ENCODE measurements at regions not wholly inside any gene's neighbourhood (a gene's known extent, or its start where the extent isn't known, plus 50 kb on each side); places are given as distances from the start of the nearest gene placed in this dataset.

GRCh38 chr11:33567004-33567403, 133.6 kb downstream of the C11orf91 start:
- Histone ChIP-seq H3K9ac (replicated peaks; ENCODE audit: extremely low read depth, insufficient read depth, low read length) (no peak overlapping the region), H3K27me3 (ENCODE audit: control insufficient read depth in 2 of 2, insufficient read depth in 2 of 2, low read length in 2 of 2) (no peaks in the 10 kb centered on the region), H3K36me3 (ENCODE audit: control insufficient read depth in 2 of 2, extremely low read depth in 1 of 2, insufficient read depth in 2 of 2, low read length in 2 of 2) (no peaks in the 10 kb centered on the region), H2AFZ (ENCODE audit: low read depth, low read length) (no peak overlapping the region), H3K9me3 (replicated peaks; ENCODE audit: control insufficient read depth, insufficient read depth, low read length) (no peaks in the 10 kb centered on the region), H3K27ac (ENCODE audit: insufficient read depth, low read depth, low read length) (no peak overlapping the region), H3K4me2 (ENCODE audit: insufficient read depth, low read length) (no peak overlapping the region), H4K20me1 (replicated peaks; ENCODE audit: control insufficient read depth, extremely low read depth, insufficient read depth, low read length) (no peaks in the 10 kb centered on the region), H3K79me2 (ENCODE audit: control insufficient read depth, insufficient read depth, low read length) (no peaks in the 10 kb centered on the region), H3K4me3 (replicated peaks in 1 of 3; ENCODE audit: insufficient read depth in 1 of 3, low read depth in 1 of 3, low read length in 3 of 3) (no peak overlapping the region), H3K9me1 (replicated peaks; ENCODE audit: control insufficient read depth, extremely low read depth, insufficient read depth, low read length) (no peaks in the 10 kb centered on the region), H3K4me1 (ENCODE audit: control insufficient read depth, extremely low read depth, insufficient read depth, low read length) (no peaks in the 10 kb centered on the region)
- ChIA-PET CTCF (interaction anchor here (1.4 kb wide), 1 partner anchor 175 kb away, joined by 4 read pairs; no protein-coding TSS in a partner anchor), POLR2A (no interaction called here)
- intact Hi-C loops (cut with micrococcal nuclease): no loop called here
- no TSS peak for BruUV-seq (replicated peaks)
- dilution Hi-C loops (cut with MboI; ENCODE audit: extremely low pct_ligation_motif_present, low sequenced_read_pairs): no loop called here
- TF ChIP-seq, protein P1, sequence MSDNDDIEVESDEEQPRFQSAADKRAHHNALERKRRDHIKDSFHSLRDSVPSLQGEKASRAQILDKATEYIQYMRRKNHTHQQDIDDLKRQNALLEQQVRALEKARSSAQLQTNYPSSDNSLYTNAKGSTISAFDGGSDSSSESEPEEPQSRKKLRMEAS (IDR thresholded peaks at IDR 0.05; ENCODE audit: insufficient read depth, insufficient read length): no peak
- TF ChIP-seq FOS (IDR thresholded peaks at IDR 0.05; ENCODE audit: borderline replicate concordance, insufficient read depth, low read length) (no peak), MYC (IDR thresholded peaks at IDR 0.05; ENCODE audit: low read depth, low read length) (no peak), POLR2AphosphoS5 (IDR thresholded peaks at IDR 0.05; ENCODE audit: insufficient read depth, low read depth, low read length) (no peak), EZH2 (IDR thresholded peaks at IDR 0.05; ENCODE audit: borderline replicate concordance, low read depth, low read length, severe bottlenecking) (no peak), GATA2 (IDR thresholded peaks at IDR 0.05; ENCODE audit: insufficient read depth, insufficient read length, low read depth, low read length) (no peak), JUN (IDR thresholded peaks at IDR 0.05; ENCODE audit: borderline replicate concordance, insufficient read depth, insufficient read length, low read depth) (no peak), POLR2A (IDR thresholded peaks at IDR 0.05; ENCODE audit: low read depth, low read length) (no peak), CTCF (IDR thresholded peaks at IDR 0.05; ENCODE audit: extremely low read depth in 1 of 2, insufficient read depth in 1 of 2, low read depth in 1 of 2, low read length in 2 of 2) (no peak)
- FAIRE-seq (no peak), DNase-seq (ENCODE audit: low read depth, low spot score) (no peak)
